GM12891 (cell line): ENCODE measurements at regions not wholly inside any gene's neighbourhood (a gene's known extent, or its start where the extent isn't known, plus 50 kb on each side); places are given as distances from the start of the nearest gene placed in this dataset.

Experiments
- POLR2A ChIP-seq: IDR thresholded peaks from 2 replicates; pipeline ENCODE4 v1.6.1; 2011; ENCODE audit warnings: low read depth, low read length, control low read depth
- POLR2AphosphoS5 ChIP-seq: IDR thresholded peaks from 2 replicates; pipeline ENCODE4 v1.6.1; 2011; ENCODE audit warnings: low read depth, low read length, control low read depth
- SPI1 ChIP-seq: IDR thresholded peaks from 2 replicates; pipeline ENCODE4 v1.6.1; 2011; ENCODE audit warnings: low read depth, low read length, control low read depth
- TAF1 ChIP-seq: IDR thresholded peaks from 2 replicates; pipeline ENCODE4 v1.6.1; 2011; ENCODE audit warnings: low read depth, low read length, control low read depth

DNA sequence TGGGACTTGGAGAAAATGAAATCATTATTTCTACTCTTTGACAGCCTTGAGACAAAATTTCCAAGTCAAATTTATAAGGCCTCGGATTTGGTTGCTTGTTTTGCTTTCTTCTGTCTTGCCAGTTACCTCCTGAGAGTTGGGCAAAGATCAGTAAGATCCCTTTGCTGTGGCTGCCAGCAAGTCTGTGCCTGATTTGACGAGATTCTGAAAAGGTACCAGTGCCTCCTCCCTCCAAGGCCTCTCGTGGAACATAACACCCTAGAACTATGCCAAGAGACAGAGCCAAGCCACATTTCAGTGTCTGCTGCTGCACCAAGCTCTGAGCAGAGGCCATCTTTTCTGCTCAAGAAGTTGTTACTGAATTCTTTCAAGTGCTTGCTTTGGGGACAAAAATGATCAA lies 61.0 kb downstream of the GTPBP8 start:
- TF ChIP-seq POLR2AphosphoS5 (no peak), SPI1 (no peak), POLR2A (no peak), TAF1 (no peak)
